HG02642 (cell line): ENCODE measurements at regions not wholly inside any gene's neighbourhood (a gene's known extent, or its start where the extent isn't known, plus 50 kb on each side); places are given as distances from the start of the nearest gene placed in this dataset.
A peak's percentile ranks its signal among the peaks of the same experiment; 100 is the strongest.
"Not testable (repeated sequence)": the region's sequence is repeated elsewhere in the genome, so short reads cannot be mapped to it uniquely, and the experiment has no call there.

Experiments used
- ATAC-seq: cut with Tn5 transposase; IDR thresholded peaks from one replicate; pipeline ENCODE4 v1.9.1; 2021; ENCODE audit warnings: mild to moderate bottlenecking; ENCODE audit not compliant: unreplicated experiment, poor library complexity

DNA sequence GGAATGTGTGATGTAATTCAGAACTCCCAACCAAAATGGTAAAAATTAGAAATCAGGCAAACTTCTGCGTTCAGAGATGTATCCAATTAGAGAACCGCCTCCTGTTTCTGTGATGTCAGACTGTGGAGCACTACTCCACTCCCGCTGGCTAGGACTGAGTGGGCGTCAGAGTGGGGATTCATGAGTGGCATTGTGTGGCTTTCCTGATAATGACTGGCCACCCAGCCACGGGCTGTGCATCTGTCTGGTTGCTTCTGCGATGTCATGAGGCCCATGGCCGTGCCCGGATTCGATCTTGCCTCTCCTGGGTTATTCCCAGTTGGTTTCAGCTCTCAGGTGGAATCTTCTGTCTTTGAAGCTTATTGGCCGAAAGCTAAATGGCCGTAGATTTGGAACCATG is 87.1 kb upstream of the KCNA1 start:
- ATAC-seq = no peak

DNA sequence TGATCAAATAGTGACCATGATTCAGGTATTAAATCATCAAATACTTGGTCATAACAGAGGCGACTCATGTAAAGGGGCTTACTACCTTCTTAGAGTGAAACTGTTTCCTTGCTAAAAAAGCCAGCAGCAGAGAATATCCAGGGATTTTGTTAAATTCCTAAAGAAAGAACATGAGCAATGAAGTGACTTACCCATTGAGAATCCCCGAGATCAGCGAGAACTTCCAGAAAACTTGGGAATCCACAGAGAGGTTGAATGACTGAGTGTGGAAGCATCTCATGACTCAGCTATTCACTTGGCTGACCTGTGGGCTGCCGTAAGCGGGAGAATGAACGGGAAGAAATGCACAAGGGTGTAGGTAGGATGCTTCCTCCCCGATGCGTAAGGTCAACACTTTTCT is 85.3 kb upstream of the KCNA1 start:
- no peak for ATAC-seq

DNA sequence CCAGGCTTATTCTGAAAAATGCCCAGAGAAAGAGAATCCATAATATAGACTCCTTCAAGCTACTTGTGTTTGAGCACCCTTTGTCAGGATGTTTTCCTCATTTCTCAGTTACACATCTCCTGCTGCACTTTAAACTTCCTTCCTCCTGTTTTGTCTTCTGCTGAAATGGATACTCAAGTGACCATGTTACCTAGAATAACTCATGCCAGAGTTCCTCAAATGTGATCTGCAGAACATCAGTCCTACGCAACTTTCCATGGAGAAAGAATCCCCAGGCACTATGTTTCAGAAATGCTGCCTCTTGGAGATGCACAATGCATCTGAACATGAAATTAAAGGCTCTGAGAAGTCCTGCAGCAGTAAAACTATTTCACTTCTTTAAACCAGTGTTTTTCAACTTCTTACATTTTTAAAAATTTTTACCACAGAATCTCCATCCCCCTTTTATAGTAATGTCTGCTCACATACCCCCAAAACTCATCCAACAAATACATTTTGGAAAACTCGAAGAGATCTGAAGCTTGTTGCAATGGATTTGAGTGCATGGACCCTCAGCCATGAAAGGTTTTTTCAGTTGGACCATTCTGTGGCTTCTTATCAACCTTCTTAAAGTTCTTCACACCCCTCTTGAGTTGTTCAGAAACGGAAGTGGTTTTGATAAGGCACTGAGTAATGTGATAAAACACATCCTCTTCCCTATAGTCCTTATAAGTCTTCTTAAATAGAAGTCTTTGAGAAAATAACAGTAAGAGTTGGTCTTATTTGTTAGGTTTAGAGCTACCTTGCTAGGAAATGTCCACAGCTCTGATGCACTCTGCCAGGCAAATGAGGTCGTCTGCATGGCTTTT is 84.5 kb upstream of the KCNA1 start:
- ATAC-seq = no peak

DNA sequence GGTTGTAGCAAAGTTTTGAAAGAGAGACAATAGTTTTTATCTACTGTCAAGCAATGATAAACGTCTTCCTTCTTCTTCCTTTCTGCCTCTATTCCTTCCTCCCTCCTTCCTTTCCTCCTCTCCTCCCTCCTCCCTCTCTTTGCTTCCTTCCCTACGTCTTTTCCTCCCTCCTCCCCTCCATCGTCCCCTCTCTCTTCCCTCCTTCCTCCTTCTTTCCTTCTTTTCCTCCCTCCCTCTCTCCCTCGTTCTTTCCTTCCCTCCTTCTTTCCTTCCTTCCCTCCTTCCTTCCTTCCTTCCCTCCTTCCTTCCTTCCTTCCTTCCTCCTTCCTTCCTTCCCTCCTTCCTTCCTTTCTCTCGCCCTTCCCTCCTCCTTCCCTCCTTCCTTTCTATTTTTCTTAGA is 82.8 kb upstream of the KCNA1 start:
- ATAC-seq = no peak

DNA sequence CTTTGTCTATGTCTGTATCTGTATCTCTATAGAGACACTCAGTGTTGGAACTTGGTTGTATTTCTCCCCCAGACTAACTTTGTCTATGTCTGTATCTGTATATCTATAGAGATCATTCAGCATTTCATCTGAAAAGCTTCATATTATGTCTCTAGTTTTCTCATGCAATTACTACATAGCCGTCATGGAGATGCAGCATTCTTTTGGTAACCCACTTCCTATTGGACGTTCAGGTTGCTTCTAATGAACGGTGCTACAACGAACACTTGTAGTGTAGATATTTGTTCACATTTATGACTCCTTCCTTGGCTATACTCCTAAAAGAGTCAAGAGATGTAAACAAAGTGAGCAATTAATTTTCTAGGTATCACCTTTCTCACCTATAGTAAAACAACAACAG is 81.5 kb upstream of the KCNA1 start:
- ATAC-seq = no peak

DNA sequence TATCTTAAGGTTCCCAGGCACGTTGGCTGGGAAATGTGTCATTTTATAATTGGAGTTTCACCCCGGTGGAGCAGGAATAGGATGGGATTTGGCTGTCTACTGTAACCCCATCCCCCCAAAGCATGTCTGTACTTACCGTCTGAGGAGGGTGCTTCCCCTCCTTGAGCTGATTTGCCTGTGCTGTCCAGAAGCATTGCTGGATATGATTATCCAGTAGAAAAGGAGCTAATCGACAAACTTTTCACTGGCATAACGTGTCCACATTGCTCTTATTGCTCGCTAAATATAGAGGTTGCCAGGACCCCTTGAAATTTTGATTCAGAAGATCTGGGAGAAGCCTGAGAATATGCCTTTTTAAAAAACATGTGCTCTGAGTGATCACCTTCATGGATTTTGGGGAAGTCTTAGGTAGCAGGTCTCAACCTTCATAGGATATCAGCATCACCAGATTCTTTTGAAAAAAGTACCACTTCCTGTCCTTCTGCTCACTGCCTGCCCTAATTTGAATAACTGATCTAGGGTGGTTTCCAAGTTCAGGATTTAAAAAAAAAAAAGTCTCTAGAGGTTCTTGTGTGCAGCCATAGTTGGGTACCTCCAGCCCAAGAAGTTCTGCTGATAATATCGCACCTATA is 80.4 kb upstream of the KCNA1 start:
- peak; percentile 85 for ATAC-seq

DNA sequence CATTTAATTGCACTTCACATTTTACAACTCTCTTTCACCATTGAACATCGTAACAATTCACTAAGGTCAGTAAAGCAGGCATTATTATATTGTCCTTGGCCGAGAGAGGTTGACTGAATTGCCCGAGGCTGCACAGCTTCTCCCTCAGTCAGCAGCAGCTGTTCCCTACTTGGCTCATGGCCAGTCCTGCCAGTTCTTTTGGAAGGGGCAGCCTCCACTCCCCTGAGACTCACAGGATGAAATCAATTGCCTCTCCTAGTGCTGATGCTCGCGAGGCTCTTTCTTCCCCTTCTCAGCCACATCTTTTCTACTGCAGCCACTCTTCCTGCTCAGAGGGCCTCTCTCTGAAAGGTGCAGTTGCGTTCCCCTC is 79.9 kb upstream of the KCNA1 start:
- peak; percentile 8 for ATAC-seq

DNA sequence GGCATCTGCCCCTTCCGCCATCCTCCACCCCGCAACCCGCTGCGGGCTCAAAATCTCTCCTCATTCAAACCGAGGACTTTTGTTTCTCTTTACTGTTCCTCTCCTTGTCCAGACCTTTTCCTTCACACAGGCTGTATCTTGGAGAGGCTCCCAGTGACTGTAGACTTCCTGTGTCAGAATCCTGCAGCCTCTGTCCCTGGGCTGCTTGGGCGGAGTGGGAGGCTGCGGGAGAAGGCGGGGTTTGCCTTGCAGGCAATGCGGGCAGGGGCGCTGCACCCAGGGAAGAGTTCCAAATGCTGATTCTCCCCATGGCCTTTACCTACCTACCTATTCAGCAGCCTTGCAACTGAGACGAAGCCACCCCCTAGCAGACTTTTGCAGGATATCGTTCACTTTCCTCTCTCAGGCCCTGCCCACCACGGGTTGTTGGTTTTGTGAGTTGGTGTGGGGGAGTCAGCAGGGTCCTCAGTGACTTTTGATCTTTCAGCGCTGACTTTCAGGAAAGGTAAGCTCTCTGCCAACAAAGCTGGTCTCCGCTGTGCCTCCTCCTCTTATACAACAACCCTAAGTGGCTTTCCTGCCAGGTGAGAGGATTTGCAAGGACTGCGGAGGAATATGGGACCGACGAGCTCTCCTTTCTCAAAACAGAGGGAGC is 79.0 kb upstream of the KCNA1 start:
- ATAC-seq = no peak

DNA sequence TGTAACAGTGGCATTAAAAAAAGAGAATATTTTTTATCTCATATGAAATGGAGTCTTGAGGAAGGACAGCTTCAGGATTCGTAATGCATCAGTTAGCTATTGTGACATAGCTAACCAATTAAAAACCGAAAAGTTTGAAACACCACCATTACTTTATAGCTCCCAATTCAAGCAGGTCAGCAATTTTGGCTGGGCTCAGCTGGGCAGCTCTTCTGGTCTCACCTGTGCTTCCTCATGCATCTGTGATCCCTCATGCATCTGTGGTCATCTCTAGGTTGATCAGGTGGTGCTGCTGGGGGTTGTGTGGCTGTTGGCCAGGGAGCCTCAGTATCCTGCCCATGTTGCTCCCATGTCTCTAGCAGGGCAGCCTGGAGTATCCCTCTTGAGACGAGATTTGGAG is 76.7 kb upstream of the KCNA1 start:
- ATAC-seq = no peak

DNA sequence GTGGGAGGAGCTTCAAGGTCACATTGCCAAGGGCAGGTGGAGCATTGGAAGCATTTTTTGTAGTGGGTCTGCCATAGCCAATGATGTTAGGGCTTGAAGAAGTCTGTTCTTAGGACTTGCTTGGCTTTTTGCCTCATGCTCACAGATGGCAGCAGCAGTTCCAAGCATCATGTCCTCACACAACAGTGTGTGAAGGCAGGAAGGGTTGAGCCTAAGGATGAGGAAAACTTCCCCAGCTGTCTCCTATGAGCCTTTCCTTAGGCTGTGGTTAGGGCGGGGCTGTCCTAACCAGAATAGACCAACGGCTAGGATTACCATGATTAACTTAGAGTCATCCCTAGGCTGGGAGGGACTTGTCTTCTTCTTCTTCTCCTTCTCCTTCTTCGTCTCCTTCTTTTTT is 76.2 kb upstream of the KCNA1 start:
- ATAC-seq = no peak

DNA sequence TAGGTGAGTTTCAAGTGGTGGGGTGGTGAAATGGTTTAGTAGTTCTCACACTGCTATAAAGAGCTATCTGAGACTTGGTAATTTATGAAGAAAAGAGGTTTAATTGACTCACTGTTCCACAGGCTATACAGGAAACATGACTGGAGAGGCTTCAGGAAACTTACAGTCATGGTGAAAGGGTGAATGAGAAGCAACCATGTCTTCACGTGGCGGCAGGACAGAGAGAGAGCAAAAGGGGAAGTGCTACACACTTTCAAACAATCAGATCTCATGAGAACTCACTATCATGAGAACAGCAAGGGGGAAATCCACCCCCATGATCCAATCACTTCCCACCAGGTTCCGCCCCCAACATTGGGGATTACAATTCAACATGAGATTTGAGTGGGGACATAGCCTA is 67.3 kb upstream of the KCNA1 start:
- ATAC-seq = not testable (repeated sequence)

DNA sequence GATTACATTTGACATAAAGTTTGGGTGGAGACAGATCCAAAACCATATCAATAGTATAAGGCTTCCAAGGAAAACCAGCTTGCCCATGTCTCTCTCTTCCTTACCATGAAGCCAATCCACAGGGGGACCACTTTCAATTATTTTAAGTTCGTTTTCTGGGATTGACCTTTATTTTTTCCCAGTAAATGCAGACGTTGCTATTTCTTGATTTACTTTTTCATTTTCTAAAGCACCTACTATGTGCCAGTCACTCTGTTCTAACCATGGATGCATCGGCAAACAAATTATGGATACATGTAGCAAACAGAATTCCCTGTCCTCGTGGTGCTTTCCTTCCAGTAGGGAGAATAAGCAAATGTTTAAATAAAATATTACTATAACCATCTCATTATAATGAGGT is 65.8 kb upstream of the KCNA1 start:
- no peak for ATAC-seq

DNA sequence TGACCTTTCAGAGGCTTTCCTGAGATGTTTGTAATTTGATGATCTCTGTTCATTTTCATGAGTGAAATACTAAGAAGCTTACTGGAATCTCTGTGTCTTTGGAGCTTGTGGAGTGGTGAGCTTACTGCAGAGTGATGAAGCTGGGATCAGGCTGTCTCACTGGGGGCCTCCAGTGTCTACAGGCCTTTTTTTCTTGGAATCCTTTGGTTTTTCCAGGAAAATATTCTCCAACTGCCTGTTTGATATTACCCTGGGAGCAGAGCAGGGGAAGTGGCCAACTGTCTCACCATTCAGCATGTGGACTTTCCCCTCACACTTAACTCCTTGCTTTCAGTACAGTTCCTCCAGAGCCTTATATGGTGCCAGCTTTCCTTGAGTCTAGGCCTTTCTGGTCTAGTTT is 62.0 kb upstream of the KCNA1 start:
- ATAC-seq = no peak

DNA sequence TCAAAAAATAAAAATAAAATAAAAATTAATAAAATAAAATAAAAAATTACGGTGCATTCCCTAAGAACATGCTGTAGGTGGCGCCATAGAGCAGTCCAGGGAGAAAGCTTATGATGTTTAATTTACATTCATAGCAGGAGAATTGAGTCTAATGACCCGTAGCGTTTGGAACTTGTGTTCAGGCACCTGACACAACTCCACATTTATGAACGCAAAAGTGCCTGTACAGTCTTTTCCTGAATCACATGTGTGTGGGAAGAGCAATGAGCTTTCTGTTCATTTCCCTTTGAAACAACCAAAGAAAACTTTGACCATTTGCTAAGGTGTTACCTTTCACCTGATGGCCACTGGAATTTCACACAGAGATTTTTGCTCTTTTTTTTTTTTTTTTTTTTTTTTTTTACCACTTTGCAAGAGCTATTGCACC is 60.6 kb upstream of the KCNA1 start:
- ATAC-seq = no peak

DNA sequence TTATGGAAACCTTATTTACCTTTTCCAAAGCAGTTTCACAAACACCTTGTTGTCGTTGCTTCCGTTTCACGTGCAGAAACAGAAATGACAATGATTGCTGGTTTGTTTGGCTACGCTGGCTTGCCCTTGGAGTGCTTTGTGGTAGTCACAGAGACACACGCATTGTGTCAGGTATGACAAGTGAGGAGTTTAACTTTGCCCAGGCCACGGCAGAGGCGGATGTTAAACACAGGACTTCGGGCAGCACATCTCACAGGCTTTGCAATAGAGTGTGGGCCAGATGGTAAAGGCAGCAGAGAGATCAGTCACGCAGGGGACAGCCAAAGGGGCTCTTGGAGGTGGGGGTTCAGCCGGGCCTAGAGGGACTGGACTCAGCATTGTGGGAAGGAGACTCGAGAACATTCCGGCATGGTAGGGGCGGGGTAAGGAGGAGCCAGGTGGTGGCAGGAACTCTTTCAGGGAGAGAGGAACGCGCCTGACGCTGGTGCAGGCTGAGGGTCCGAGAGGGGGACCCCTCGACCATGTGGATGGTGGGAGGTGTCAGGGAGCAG is 59.8 kb upstream of the KCNA1 start:
- ATAC-seq = no peak

DNA sequence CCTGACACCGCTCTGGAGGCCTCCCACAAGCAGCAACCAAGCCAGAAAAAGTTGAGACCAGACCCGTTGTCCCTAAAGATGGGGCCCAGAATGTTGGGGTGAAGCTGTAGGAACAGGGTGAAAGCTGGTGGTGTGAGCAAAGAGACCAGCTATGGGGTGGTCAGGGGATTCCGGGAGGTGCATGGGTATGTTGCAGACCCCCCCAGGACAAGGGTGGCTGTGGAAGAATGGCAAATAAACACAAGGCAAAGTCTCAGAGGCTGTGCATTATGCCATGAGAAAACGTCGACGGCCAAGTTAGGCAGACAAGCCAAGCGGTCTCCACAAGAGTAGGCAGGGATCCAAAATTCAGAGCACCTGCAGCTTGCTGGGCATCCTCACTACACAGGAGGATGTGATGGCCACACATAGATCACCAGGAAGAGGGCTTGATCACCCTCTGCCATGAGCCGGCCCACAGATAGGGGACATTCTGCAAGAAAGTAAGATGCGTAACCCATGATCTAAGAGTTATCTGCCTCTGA is 58.8 kb upstream of the KCNA1 start:
- no peak for ATAC-seq

DNA sequence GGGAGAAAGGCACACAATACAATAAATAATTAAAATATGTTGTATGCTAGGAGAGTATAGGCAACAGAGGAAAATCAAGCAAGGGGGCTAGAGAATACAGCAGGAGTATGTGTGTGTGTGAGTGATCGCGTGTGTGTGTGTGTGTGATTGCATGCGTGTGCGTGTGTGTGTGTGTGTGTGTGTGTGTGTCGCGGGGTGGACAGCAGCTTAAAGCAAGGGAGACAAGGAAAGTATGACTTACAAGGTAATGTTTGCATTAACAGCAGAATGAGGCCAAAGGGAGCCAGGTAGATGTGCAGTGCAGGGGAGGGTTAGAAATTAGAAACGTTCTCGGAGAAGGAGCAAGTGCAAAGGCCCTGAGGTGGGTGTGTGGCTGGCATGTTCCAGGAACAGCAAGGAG is 57.4 kb upstream of the KCNA1 start:
- no peak for ATAC-seq

DNA sequence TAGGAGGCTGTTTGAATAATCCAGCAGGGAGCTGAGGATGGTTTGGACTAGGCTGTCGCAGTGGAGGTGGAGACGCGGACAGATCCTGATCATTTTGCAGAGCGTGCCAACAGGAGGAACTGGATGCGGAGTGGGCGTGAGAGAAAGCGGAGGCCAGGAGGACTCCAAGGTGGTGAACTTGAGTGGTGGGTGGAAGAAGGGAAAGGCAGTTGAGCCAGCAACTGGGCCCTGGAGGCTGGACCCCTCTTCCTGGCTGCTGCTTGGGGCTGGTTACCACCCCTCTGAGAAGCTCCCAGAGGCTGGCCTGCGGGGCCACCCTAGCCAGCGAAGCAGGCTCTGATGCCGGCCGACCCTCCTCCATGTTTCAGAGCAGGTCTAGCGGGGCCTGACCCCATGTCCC is 56.8 kb upstream of the KCNA1 start:
- no peak for ATAC-seq

DNA sequence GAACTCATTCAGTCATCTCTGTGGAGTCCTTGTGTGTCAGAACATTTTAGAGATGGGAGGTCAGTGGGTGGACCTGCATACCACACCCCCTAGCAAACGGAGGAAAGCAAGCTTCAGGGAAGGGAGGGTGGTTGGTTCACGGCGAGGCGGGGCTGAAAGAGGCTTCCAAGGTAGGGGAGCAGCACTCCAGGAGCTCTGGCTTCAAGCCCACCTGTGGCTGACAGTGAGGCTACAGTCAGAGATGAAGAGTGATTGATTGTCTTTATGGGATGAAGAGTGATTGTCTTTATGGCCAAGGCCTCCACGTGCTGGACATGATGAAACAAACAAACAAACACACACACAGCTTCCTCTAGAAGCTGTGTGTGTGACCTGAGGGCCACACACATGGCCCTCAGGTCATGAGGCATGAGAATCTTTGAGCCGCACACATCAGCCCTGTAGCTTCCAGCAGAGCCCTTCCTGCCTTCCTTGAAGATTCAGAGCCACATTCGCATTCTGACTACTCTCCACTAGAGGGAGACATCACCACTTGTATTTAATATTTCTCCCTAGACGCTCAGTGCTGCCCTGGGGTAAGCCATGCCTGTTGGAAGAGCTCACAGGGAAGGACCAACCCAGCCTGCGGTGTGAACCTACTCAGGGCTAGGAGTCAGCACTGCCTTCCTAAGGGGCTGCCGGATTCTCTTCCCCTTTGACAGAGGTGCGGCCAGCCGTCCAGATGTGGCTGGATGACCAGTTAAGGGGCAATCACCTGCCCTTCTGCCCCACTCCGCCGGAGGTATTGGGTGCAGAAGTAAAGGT is 54.4 kb upstream of the KCNA1 start:
- ATAC-seq = peak; percentile 43

DNA sequence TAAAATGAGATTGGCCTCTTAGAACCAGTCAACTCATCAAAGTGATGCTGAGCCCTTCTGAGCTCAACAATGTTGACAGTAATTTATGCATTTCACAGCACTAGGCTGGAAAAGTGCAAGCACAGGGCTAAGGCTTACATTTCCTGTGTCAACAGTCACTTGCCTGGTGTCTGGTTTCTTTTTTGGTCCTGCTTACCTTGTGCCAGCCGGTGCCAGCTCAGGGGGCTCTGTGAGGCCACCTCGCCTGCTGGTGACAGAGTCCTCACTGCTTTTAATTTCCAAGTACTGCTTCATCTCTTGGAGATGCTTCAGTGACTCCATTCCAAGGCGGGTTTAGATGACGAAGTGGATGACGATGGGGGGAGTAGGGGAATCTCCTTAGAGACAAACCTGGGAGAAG is 53.1 kb upstream of the KCNA1 start:
- no peak for ATAC-seq
